CD4-positive, alpha-beta memory T cell (primary cell): ENCODE measurements at regions not wholly inside any gene's neighbourhood (a gene's known extent, or its start where the extent isn't known, plus 50 kb on each side); places are given as distances from the start of the nearest gene placed in this dataset.

Source experiments
- CTCF ChIA-PET: fragments of 350-600 bp; sonication (Branson Sonifier 250); formaldehyde crosslinking; loops from one replicate; lab custom pipeline; 2021; ENCODE audit warnings: inconsistent platforms; ENCODE audit not compliant: partially characterized antibody; lab: Charles Lee
- POLR2A ChIA-PET: fragments of 350-600 bp; sonication (Branson Sonifier 250); formaldehyde crosslinking; loops from one replicate; lab custom pipeline; 2021; ENCODE audit not compliant: partially characterized antibody; lab: Charles Lee
- DNase-seq, 5 donors: peaks; one replicate each; pipeline versions ENCODE4 v3.0.0 to v3.0.0-alpha.2; 2020 to 2022; ENCODE audit warnings: mixed read lengths in 1 of 5
- H3K27ac ChIP-seq: one replicate; pipeline ENCODE4 v1.7.0; 2013; ENCODE audit warnings: low read depth, low read length
- H3K27me3 ChIP-seq: 2 replicates; pipeline ENCODE4 v1.7.0; 2013; ENCODE audit warnings: mild to moderate bottlenecking, low read length, moderate library complexity; ENCODE audit not compliant: insufficient read depth
- H3K36me3 ChIP-seq: 2 replicates; pipeline ENCODE4 v1.7.0; 2013; ENCODE audit warnings: mild to moderate bottlenecking, low read length, moderate library complexity; ENCODE audit not compliant: insufficient read depth
- H3K4me1 ChIP-seq: 2 replicates; pipeline ENCODE4 v1.7.0; 2013; ENCODE audit warnings: mild to moderate bottlenecking, low read length, moderate library complexity; ENCODE audit not compliant: insufficient read depth
- H3K4me3 ChIP-seq, 2 donors: one replicate each; pipeline ENCODE4 v1.7.0; 2013; ENCODE audit warnings: low read length in 2 of 2, mild to moderate bottlenecking in 1 of 2
- H3K9me3 ChIP-seq, 2 donors: one replicate each; pipeline ENCODE4 v1.7.0; 2013; ENCODE audit warnings: low read length in 2 of 2, control low read depth in 1 of 2; ENCODE audit not compliant: control insufficient read depth in 1 of 2
- H3K27ac Mint-ChIP-seq, 7 donors: one replicate each; pipeline ENCODE4 v1.8.0; 2020 to 2021; ENCODE audit warnings: mixed read lengths in 7 of 7, mild to moderate bottlenecking in 6 of 7, inconsistent platforms in 3 of 7, moderate library complexity in 3 of 7
- H3K27me3 Mint-ChIP-seq, 2 donors: one replicate each; pipeline ENCODE4 v1.8.0; 2020 to 2021; ENCODE audit warnings: mixed read lengths in 2 of 2
- H3K36me3 Mint-ChIP-seq, 2 donors: one replicate each; pipeline ENCODE4 v1.8.0; 2020 to 2021; ENCODE audit warnings: mixed read lengths in 2 of 2, inconsistent platforms in 1 of 2, mild to moderate bottlenecking in 1 of 2
- H3K4me1 Mint-ChIP-seq, 4 donors: one replicate each; pipeline ENCODE4 v1.8.0; 2020 to 2021; ENCODE audit warnings: mixed read lengths in 4 of 4, mild to moderate bottlenecking in 1 of 4
- H3K4me3 Mint-ChIP-seq, 8 donors: one replicate each; pipeline ENCODE4 v1.8.0; 2020 to 2021; ENCODE audit warnings: mixed read lengths in 8 of 8, mild to moderate bottlenecking in 7 of 8, moderate library complexity in 6 of 8, inconsistent platforms in 3 of 8
- H3K9me3 Mint-ChIP-seq, 8 donors: one replicate each; pipeline ENCODE4 v1.8.0; 2020 to 2021; ENCODE audit warnings: mixed read lengths in 8 of 8, mild to moderate bottlenecking in 5 of 8, inconsistent platforms in 3 of 8, moderate library complexity in 1 of 8
- intact Hi-C: fragments of 100-400 bp; cut with micrococcal nuclease; formaldehyde crosslinking; loops from one replicate; pipeline ENCODE4 v1.15.1; 2023

- H3K4me3 Mint-ChIP-seq: no peak overlapping the region
- ChIA-PET CTCF (no interaction called here), POLR2A (no interaction called here)
- Histone ChIP-seq H3K36me3 (no peaks in the 10 kb centered on the region), H3K27ac (no peak overlapping the region), H3K4me3 (no peak overlapping the region), H3K4me1 (no peaks in the 10 kb centered on the region), H3K27me3 (no peaks in the 10 kb centered on the region), H3K9me3 (no peaks in the 10 kb centered on the region)
- no peaks in the 10 kb centered on the region for H3K27me3 Mint-ChIP-seq
- no peak for DNase-seq
- intact Hi-C loops: no loop called here
- H3K4me1 Mint-ChIP-seq: no peaks in the 10 kb centered on the region
- H3K9me3 Mint-ChIP-seq: peaks cover 0 to 9% (median 4%) of the 10 kb centered on the region in 8 donors
- no peak overlapping the region for H3K27ac Mint-ChIP-seq
- H3K36me3 Mint-ChIP-seq: no peaks in the 10 kb centered on the region
These were observed 59.3 kb upstream of the CDH11 start for GRCh38 chr16:65181071-65181561.

GRCh38 chr16:65178151-65178550, 56.3 kb upstream of the CDH11 start:
- DNase-seq: no peak
- Histone ChIP-seq H3K36me3 (no peaks in the 10 kb centered on the region), H3K27ac (no peak overlapping the region), H3K27me3 (no peaks in the 10 kb centered on the region), H3K9me3 (no peaks in the 10 kb centered on the region), H3K4me3 (no peak overlapping the region), H3K4me1 (no peaks in the 10 kb centered on the region)
- Mint-ChIP-seq H3K27me3 (no peaks in the 10 kb centered on the region), H3K36me3 (no peaks in the 10 kb centered on the region), H3K27ac (no peak overlapping the region), H3K4me1 (no peaks in the 10 kb centered on the region), H3K9me3 (peaks cover 3 to 13% (median 7%) of the 10 kb centered on the region in 8 donors), H3K4me3 (no peak overlapping the region)
- CTCF ChIA-PET: no interaction called here
- intact Hi-C loops: no loop called here
- POLR2A ChIA-PET: no interaction called here

GRCh38 chr16:65176603-65177002, 54.7 kb upstream of the CDH11 start:
- Mint-ChIP-seq H3K9me3 (peaks cover 3 to 14% (median 7%) of the 10 kb centered on the region in 8 donors), H3K4me1 (no peaks in the 10 kb centered on the region), H3K36me3 (no peaks in the 10 kb centered on the region), H3K27me3 (no peaks in the 10 kb centered on the region), H3K27ac (no peak overlapping the region), H3K4me3 (no peak overlapping the region)
- ChIA-PET POLR2A (no interaction called here), CTCF (no interaction called here)
- no peak overlapping the region for H3K4me3 ChIP-seq
- no peak for DNase-seq
- no peaks in the 10 kb centered on the region for H3K27me3 ChIP-seq
- intact Hi-C loops: no loop called here
- no peak overlapping the region for H3K27ac ChIP-seq
- H3K36me3 ChIP-seq: no peaks in the 10 kb centered on the region
- H3K4me1 ChIP-seq: no peaks in the 10 kb centered on the region
- H3K9me3 ChIP-seq: no peaks in the 10 kb centered on the region

- no peaks in the 10 kb centered on the region for H3K4me1 Mint-ChIP-seq
- no peaks in the 10 kb centered on the region for H3K27me3 Mint-ChIP-seq
- no peaks in the 10 kb centered on the region for H3K4me1 ChIP-seq
- no peaks in the 10 kb centered on the region for H3K27me3 ChIP-seq
- CTCF ChIA-PET: no interaction called here
- H3K9me3 Mint-ChIP-seq: peaks cover 2 to 23% (median 12%) of the 10 kb centered on the region in 8 donors
- no peaks in the 10 kb centered on the region for H3K9me3 ChIP-seq
- H3K36me3 Mint-ChIP-seq: no peaks in the 10 kb centered on the region
- DNase-seq: no peak
- H3K36me3 ChIP-seq: no peaks in the 10 kb centered on the region
- H3K4me3 ChIP-seq: no peak overlapping the region
- no peak overlapping the region for H3K27ac ChIP-seq
- POLR2A ChIA-PET: no interaction called here
- H3K27ac Mint-ChIP-seq: no peak overlapping the region
- no peak overlapping the region for H3K4me3 Mint-ChIP-seq
- intact Hi-C loops: no loop called here
These were observed 50.5 kb upstream of the CDH11 start for GRCh38 chr16:65172356-65172755.
